Ishikawa (cell line): ENCODE measurements at regions not wholly inside any gene's neighbourhood (a gene's known extent, or its start where the extent isn't known, plus 50 kb on each side); places are given as distances from the start of the nearest gene placed in this dataset.

Experiments used
- EP300 ChIP-seq: IDR thresholded peaks from 2 replicates; pipeline ENCODE4 v1.6.1; 2012; ENCODE audit warnings: borderline replicate concordance
- RAD21 ChIP-seq: IDR thresholded peaks from 2 replicates; pipeline ENCODE4 v1.6.1; 2012; ENCODE audit warnings: low read depth
- TAF1 ChIP-seq: IDR thresholded peaks from 2 replicates; pipeline ENCODE4 v1.6.1; 2012; ENCODE audit warnings: low read depth, mild to moderate bottlenecking
- YY1 ChIP-seq: IDR thresholded peaks from 2 replicates; pipeline ENCODE4 v1.6.1; 2012; ENCODE audit warnings: low read depth
- ZBTB7A ChIP-seq: IDR thresholded peaks from 2 replicates; pipeline ENCODE4 v1.6.1; 2012; ENCODE audit warnings: low read depth
- TF ChIP-seq, protein P1 (sequence below): IDR thresholded peaks from 2 replicates; pipeline ENCODE4 v1.6.1; 2012
- TF ChIP-seq, protein P2 (sequence below): IDR thresholded peaks from 2 replicates; pipeline ENCODE4 v1.6.1; 2012; ENCODE audit warnings: low read depth, mild to moderate bottlenecking
- TF ChIP-seq, protein P3 (sequence below): IDR thresholded peaks from 2 replicates; pipeline ENCODE4 v1.6.1; 2012

DNA sequence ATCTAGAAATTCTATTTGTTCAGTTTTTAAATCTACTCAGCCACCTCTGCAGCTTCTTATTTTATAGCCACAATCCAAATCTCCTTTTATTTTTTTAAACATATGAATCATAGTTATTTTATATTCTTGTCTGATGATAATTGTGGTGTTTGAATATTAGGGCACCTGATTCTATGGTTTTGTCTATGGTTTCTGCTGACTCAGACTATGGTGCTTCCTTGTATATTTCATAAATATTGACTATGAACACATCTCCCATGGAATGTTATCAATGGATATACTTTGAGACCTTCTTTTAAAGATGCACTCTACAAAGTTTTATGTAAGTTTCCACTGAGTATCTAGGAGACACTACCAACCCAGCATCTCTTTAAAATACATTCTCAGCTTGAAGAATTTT is 1027.0 kb upstream of the AUTS2 start:
- no peak for TF ChIP-seq RAD21
- TF ChIP-seq TAF1, result no peak
- TF ChIP-seq, protein P1, sequence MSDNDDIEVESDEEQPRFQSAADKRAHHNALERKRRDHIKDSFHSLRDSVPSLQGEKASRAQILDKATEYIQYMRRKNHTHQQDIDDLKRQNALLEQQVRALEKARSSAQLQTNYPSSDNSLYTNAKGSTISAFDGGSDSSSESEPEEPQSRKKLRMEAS, result no peak
- no peak for TF ChIP-seq EP300
- TF ChIP-seq YY1, result no peak
- TF ChIP-seq ZBTB7A, result no peak
- TF ChIP-seq, protein P2, sequence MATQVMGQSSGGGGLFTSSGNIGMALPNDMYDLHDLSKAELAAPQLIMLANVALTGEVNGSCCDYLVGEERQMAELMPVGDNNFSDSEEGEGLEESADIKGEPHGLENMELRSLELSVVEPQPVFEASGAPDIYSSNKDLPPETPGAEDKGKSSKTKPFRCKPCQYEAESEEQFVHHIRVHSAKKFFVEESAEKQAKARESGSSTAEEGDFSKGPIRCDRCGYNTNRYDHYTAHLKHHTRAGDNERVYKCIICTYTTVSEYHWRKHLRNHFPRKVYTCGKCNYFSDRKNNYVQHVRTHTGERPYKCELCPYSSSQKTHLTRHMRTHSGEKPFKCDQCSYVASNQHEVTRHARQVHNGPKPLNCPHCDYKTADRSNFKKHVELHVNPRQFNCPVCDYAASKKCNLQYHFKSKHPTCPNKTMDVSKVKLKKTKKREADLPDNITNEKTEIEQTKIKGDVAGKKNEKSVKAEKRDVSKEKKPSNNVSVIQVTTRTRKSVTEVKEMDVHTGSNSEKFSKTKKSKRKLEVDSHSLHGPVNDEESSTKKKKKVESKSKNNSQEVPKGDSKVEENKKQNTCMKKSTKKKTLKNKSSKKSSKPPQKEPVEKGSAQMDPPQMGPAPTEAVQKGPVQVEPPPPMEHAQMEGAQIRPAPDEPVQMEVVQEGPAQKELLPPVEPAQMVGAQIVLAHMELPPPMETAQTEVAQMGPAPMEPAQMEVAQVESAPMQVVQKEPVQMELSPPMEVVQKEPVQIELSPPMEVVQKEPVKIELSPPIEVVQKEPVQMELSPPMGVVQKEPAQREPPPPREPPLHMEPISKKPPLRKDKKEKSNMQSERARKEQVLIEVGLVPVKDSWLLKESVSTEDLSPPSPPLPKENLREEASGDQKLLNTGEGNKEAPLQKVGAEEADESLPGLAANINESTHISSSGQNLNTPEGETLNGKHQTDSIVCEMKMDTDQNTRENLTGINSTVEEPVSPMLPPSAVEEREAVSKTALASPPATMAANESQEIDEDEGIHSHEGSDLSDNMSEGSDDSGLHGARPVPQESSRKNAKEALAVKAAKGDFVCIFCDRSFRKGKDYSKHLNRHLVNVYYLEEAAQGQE, result no peak
- TF ChIP-seq, protein P3, sequence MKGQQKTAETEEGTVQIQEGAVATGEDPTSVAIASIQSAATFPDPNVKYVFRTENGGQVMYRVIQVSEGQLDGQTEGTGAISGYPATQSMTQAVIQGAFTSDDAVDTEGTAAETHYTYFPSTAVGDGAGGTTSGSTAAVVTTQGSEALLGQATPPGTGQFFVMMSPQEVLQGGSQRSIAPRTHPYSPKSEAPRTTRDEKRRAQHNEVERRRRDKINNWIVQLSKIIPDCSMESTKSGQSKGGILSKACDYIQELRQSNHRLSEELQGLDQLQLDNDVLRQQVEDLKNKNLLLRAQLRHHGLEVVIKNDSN, result no peak
